ENCODE measurements at regions not wholly inside any gene's neighbourhood (a gene's known extent, or its start where the extent isn't known, plus 50 kb on each side); places are given as distances from the start of the nearest gene placed in this dataset.
"Not testable (repeated sequence)": the region's sequence is repeated elsewhere in the genome, so short reads cannot be mapped to it uniquely, and the experiment has no call there.

DNA sequence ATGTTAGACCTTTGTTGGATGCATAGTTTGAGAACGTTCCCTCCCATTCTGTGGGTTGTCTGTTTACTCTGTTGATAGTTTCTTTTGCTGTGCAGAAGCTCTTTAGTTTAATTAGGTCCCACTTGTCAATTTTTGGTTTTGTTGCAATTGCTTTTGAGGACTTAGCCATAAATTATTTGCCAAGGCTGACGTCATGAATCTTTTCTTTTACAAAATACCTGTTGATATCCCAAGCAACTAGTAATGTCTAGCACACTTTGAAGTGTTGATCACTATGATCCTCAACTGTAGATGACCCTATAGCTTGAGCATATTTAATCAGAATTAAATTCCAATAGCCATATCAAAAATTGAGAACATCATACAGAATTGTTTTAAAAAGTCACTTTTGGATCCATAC lies 63.3 kb upstream of the HABP2 start:
- BruUV-seq (replicated peaks); H2AFZ ChIP-seq (ENCODE audit: low read depth, low read length); H3K4me1 ChIP-seq (replicated peaks in 1 of 2; ENCODE audit: control insufficient read depth in 2 of 2, insufficient read depth in 2 of 2, low read length in 2 of 2); CTCF ChIA-PET (ENCODE audit: low intra/inter-chr PET ratio); H3K27ac ChIP-seq (ENCODE audit: extremely low read depth, low read depth, low read length); H3K9me1 ChIP-seq (ENCODE audit: control insufficient read depth, insufficient read depth, low read length); FAIRE-seq; H3K4me3 ChIP-seq; H3K9me3 ChIP-seq (replicated peaks; ENCODE audit: control insufficient read depth, insufficient read depth, low read depth, low read length); DNase-seq (ENCODE audit: extremely low read depth in 1 of 4, low spot score in 3 of 4); H3K9ac ChIP-seq (ENCODE audit: insufficient read depth in 1 of 2, low read depth in 2 of 2, low read length in 2 of 2); H3K4me2 ChIP-seq (ENCODE audit: insufficient read depth, low read length); H4K20me1 ChIP-seq (replicated peaks; ENCODE audit: control insufficient read depth, insufficient read depth, low read length); intact Hi-C loops (cut with micrococcal nuclease); in situ Hi-C loops (cut with MboI); ATAC-seq; H3K79me2 ChIP-seq (ENCODE audit: control insufficient read depth, insufficient read depth, low read length); H3K36me3 ChIP-seq (ENCODE audit: control insufficient read depth, insufficient read depth, low read length): not testable (repeated sequence)
- 0% methylated on average over 2 of the region's 2 CpGs for WGBS (ENCODE audit: insufficient coverage, low coverage, missing lambda C conversion rate)
- POLR2A ChIA-PET, result interaction anchor here (1.2 kb wide), 1 partner anchor 11 kb away, joined by 3 read pairs; no protein-coding TSS in a partner anchor
- peaks cover 0 to 12% of the 10 kb centered on the region in 2 experiments; a peak in 2 of 5 replicates for H3K27me3 ChIP-seq (ENCODE audit: control insufficient read depth in 2 of 2, insufficient read depth in 2 of 2, low read length in 2 of 2)

DNA sequence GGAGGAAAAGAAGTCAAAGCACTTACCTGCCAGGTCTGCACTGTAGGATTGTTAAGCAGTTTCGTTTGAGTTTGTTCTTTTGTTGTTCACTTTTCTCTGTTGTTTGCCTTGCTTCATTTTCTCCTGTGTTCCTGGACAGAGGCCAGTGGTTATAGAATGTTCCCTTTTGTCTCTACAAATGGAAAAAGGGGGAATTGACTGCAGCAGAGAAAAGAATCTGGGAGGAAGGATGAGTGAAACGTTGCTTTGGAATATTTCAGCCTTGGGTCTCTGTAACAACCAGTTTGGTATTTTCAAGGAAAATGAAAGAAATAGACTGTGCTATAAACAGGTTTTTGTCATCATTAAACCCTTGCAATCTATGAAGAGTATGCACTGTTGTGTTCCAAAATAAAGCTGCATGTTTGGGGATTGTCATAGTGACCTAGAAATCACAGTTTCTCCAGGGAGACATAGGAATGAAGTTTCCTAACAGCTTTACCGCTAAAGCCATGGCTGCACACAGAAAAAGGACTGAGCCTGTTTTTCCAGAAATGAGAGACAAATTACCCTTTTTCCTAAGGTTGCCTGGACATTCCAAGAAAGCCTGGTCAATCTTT lies 60.8 kb upstream of the HABP2 start:
- H3K9me1 ChIP-seq (ENCODE audit: control insufficient read depth, insufficient read depth, low read length), result no peaks in the 10 kb centered on the region
- no peak for FAIRE-seq
- peaks cover 0 to 16% of the 10 kb centered on the region in 2 experiments; a peak in 3 of 5 replicates for H3K27me3 ChIP-seq (ENCODE audit: control insufficient read depth in 2 of 2, insufficient read depth in 2 of 2, low read length in 2 of 2)
- H3K9me3 ChIP-seq (replicated peaks; ENCODE audit: control insufficient read depth, insufficient read depth, low read depth, low read length), result no peaks in the 10 kb centered on the region
- H3K4me1 ChIP-seq (replicated peaks in 1 of 2; ENCODE audit: control insufficient read depth in 2 of 2, insufficient read depth in 2 of 2, low read length in 2 of 2), result no peaks in the 10 kb centered on the region
- no peak for ATAC-seq
- H3K79me2 ChIP-seq (ENCODE audit: control insufficient read depth, insufficient read depth, low read length), result no peaks in the 10 kb centered on the region
- ChIA-PET POLR2A (no interaction called here), CTCF (ENCODE audit: low intra/inter-chr PET ratio) (no interaction called here)
- no peak overlapping the region for H2AFZ ChIP-seq (ENCODE audit: low read depth, low read length)
- in situ Hi-C loops (cut with MboI) (no loop called here), intact Hi-C loops (cut with micrococcal nuclease) (no loop called here)
- WGBS (ENCODE audit: insufficient coverage, low coverage, missing lambda C conversion rate), result 0% methylated on average over 3 of the region's 3 CpGs
- H4K20me1 ChIP-seq (replicated peaks; ENCODE audit: control insufficient read depth, insufficient read depth, low read length), result no peaks in the 10 kb centered on the region
- H3K9ac ChIP-seq (ENCODE audit: insufficient read depth in 1 of 2, low read depth in 2 of 2, low read length in 2 of 2), result no peak overlapping the region
- H3K27ac ChIP-seq (ENCODE audit: extremely low read depth, low read depth, low read length), result no peak overlapping the region
- H3K4me3 ChIP-seq, result no peak overlapping the region
- no peak overlapping the region for H3K4me2 ChIP-seq (ENCODE audit: insufficient read depth, low read length)
- TF ChIP-seq SMARCA5 (IDR thresholded peaks at IDR 0.05), result no peak
- TF ChIP-seq, protein P1, sequence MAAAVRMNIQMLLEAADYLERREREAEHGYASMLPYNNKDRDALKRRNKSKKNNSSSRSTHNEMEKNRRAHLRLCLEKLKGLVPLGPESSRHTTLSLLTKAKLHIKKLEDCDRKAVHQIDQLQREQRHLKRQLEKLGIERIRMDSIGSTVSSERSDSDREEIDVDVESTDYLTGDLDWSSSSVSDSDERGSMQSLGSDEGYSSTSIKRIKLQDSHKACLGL (CRISPR knock-in tag; IDR thresholded peaks at IDR 0.05; ENCODE audit: borderline replicate concordance, poor library complexity, severe bottlenecking), result no peak
- no peak for TF ChIP-seq U2AF2 (optimal IDR thresholded peaks at IDR 0.05; ENCODE audit: low read depth, low read length)
- TF ChIP-seq THRAP3 (IDR thresholded peaks at IDR 0.05; ENCODE audit: borderline replicate concordance), result no peak
- no peak for TF ChIP-seq ZFP36 (IDR thresholded peaks at IDR 0.05; ENCODE audit: low read depth, low read length, partially characterized antibody)
- TF ChIP-seq MECOM (CRISPR knock-in tag; IDR thresholded peaks at IDR 0.05), result no peak
- no peak for TF ChIP-seq ILK (tag; IDR thresholded peaks at IDR 0.05; ENCODE audit: borderline replicate concordance, low read depth)
- TF ChIP-seq BCL6 (CRISPR knock-in tag; IDR thresholded peaks at IDR 0.05), result no peak
- no peak for TF ChIP-seq CTBP1 (IDR thresholded peaks at IDR 0.05; ENCODE audit: borderline replicate concordance)
- TF ChIP-seq CBX2 (IDR thresholded peaks at IDR 0.05; ENCODE audit: insufficient read depth, low read length, poor library complexity, severe bottlenecking), result no peak
- no peak for TF ChIP-seq FOXK2 (conservative IDR thresholded peaks at IDR 0.05 in 1 of 2, IDR thresholded peaks at IDR 0.05 in 1 of 2; ENCODE audit: low read depth in 2 of 2)
- no peak for TF ChIP-seq SMARCB1 (IDR thresholded peaks at IDR 0.05; ENCODE audit: insufficient read length, low read depth)
- TF ChIP-seq ZNF217 (CRISPR knock-in tag; IDR thresholded peaks at IDR 0.05), result no peak
- TF ChIP-seq HDAC1 (IDR thresholded peaks at IDR 0.05), result no peak
- DNase-seq (ENCODE audit: extremely low read depth in 1 of 4, low spot score in 3 of 4), result no peak
- H3K36me3 ChIP-seq (ENCODE audit: control insufficient read depth, insufficient read depth, low read length), result no peaks in the 10 kb centered on the region
- BruUV-seq (replicated peaks), result no TSS peak

Data from K562 (cell line).